Right atrium auricular region (tissue), 2 donors: ENCODE measurements at regions not wholly inside any gene's neighbourhood (a gene's known extent, or its start where the extent isn't known, plus 50 kb on each side); places are given as distances from the start of the nearest gene placed in this dataset.

ENCODE experiments used
- DNase-seq: peaks from one replicate; pipeline ENCODE4 v3.0.0-alpha.2; 2019; ENCODE audit warnings: low spot score
- H3K27ac ChIP-seq, 2 donors: fragments of 200-600 bp; sonication (generic); 1 replicate in 1 of 2; 2 replicates in 1 of 2; pipeline ENCODE4 v1.5.1; 2016 to 2019
- H3K27me3 ChIP-seq, 2 donors: fragments of 200-600 bp; sonication (generic); one replicate each; pipeline versions ENCODE4 v1.5.1 to v1.6.0; 2017 to 2019
- H3K36me3 ChIP-seq: fragments of 200-600 bp; sonication (generic); one replicate; pipeline ENCODE4 v1.5.1; 2016
- H3K4me1 ChIP-seq, 2 donors: fragments of 200-600 bp; sonication (generic); one replicate each; pipeline versions ENCODE4 v1.5.1 to v1.6.0; 2017 to 2019
- H3K4me3 ChIP-seq, 2 donors: fragments of 200-600 bp; sonication (generic); 1 replicate in 1 of 2; 2 replicates in 1 of 2; pipeline ENCODE4 v1.5.1; 2017 to 2019; ENCODE audit warnings: mild to moderate bottlenecking in 1 of 2, moderate library complexity in 1 of 2
- H3K9me3 ChIP-seq, 2 donors: fragments of 200-600 bp; sonication (generic); one replicate each; pipeline ENCODE4 v1.5.1; 2019
- CTCF ChIP-seq, 2 donors: fragments of 200-600 bp; sonication (generic); IDR thresholded peaks; one replicate each; pipeline ENCODE4 v1.5.1; 2019; ENCODE audit warnings: antibody characterized with exemption in 2 of 2

GRCh38 chr22:46070215-46070802 is 80.0 kb upstream of the PPARA start:
- Histone ChIP-seq H3K27me3 (no peaks in the 10 kb centered on the region), H3K36me3 (no peaks in the 10 kb centered on the region), H3K4me3 (peak overlapping the region; percentile 82 to 90), H3K4me1 (peaks cover 0 to 49% of the 10 kb centered on the region in 2 donors), H3K27ac (peak overlapping the region; percentile 100), H3K9me3 (no peaks in the 10 kb centered on the region)
- DNase-seq = peak; percentile 87
- TF ChIP-seq CTCF (IDR thresholded peaks at IDR 0.05) = no peak

- TF ChIP-seq CTCF (IDR thresholded peaks at IDR 0.05) = no peak
Measured at GRCh38 chr22:46070803-46071450, 79.4 kb upstream of the PPARA start.

GRCh38 chr22:46071451-46072109 is 78.7 kb upstream of the PPARA start:
- Histone ChIP-seq H3K4me1 (peaks cover 0 to 49% of the 10 kb centered on the region in 2 donors), H3K4me3 (peak overlapping the region; percentile 69 to 86), H3K36me3 (no peaks in the 10 kb centered on the region), H3K9me3 (no peaks in the 10 kb centered on the region), H3K27me3 (no peaks in the 10 kb centered on the region), H3K27ac (peak overlapping the region; percentile 97 to 99)
- peak; percentile 91 for DNase-seq
- TF ChIP-seq CTCF (IDR thresholded peaks at IDR 0.05) = no peak

More at GRCh38 chr22:46070803-46071450, 79.4 kb upstream of the PPARA start:
- H3K4me1 ChIP-seq = peaks cover 0 to 49% of the 10 kb centered on the region in 2 donors
- DNase-seq = no peak
- no peaks in the 10 kb centered on the region for H3K27me3 ChIP-seq
- H3K27ac ChIP-seq = peak overlapping the region; percentile 100
- H3K36me3 ChIP-seq = no peaks in the 10 kb centered on the region
- H3K4me3 ChIP-seq = peak overlapping the region; percentile 86 to 90
- H3K9me3 ChIP-seq = no peaks in the 10 kb centered on the region

GRCh38 chr22:46072110-46072881 is 78.0 kb upstream of the PPARA start:
- peak in 1 of 2 donors; percentile 15 for TF ChIP-seq CTCF (IDR thresholded peaks at IDR 0.05)
- Histone ChIP-seq H3K36me3 (no peaks in the 10 kb centered on the region), H3K9me3 (no peaks in the 10 kb centered on the region), H3K27me3 (no peaks in the 10 kb centered on the region), H3K4me3 (peak overlapping the region; percentile 69 to 86), H3K4me1 (peaks cover 0 to 56% of the 10 kb centered on the region in 2 donors), H3K27ac (peak overlapping the region; percentile 97 to 99)
- DNase-seq = no peak

- H3K4me1 ChIP-seq = peaks cover 0 to 56% of the 10 kb centered on the region in 2 donors
Measured at GRCh38 chr22:46072981-46073682, 77.2 kb upstream of the PPARA start.

More at GRCh38 chr22:46072981-46073682, 77.2 kb upstream of the PPARA start:
- H3K27me3 ChIP-seq = no peaks in the 10 kb centered on the region
- H3K9me3 ChIP-seq = no peaks in the 10 kb centered on the region
- peak overlapping the region; percentile 97 to 99 for H3K27ac ChIP-seq
- no peaks in the 10 kb centered on the region for H3K36me3 ChIP-seq
- no peak for TF ChIP-seq CTCF (IDR thresholded peaks at IDR 0.05)
- H3K4me3 ChIP-seq = peak overlapping the region; percentile 69 to 86
- no peak for DNase-seq
